ENCODE measurements at regions not wholly inside any gene's neighbourhood (a gene's known extent, or its start where the extent isn't known, plus 50 kb on each side); places are given as distances from the start of the nearest gene placed in this dataset.

DNA sequence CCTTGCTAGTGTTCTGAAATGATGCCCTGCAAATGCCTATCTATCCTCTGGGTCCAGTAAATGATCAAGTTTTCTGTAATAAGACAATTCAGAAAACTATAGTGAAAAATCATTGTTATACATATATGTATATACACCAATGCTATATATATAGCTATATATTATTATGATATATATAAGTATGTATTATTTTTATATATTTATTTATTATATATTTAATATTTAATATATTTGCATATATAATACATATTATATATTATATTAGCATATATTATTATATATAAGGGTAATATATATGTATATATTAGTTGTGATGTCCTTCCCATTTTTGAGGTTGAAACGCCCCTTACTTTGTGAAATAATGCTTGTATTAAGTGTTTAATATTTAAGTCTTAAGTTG, 181.4 kb upstream of the CACNA2D1 start (continued):
- TF ChIP-seq ZNF292 (tag by site-specific recombination; IDR thresholded peaks at IDR 0.05; ENCODE audit: borderline replicate concordance, low read depth) (no peak), ZNF580 (tag by site-specific recombination; IDR thresholded peaks at IDR 0.05) (no peak), ZNF514 (tag by site-specific recombination; IDR thresholded peaks at IDR 0.05) (no peak)

DNA sequence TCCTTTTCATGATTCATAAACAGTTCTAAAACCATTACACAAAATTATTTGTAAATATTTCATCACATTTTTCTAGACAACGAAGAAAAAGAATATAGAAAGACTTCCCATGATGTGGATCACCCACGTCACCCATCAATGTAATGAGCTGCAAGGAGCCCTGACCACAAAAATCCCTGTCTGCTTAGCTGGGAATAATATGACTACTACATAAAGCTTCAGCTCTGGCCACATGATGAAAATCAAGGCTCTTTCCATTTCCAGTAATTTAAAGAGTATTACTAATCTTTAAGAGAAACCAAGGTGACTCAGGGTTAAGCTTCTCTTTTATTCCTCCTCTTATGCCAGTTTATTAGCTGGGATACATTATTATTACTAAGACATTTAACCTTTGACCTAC, 180.8 kb upstream of the CACNA2D1 start:
- no peak overlapping the region for H3K4me3 ChIP-seq (ENCODE audit: low read depth, low read length)
- no peaks in the 10 kb centered on the region for H3K36me3 ChIP-seq (ENCODE audit: control insufficient read depth in 2 of 2, insufficient read depth in 1 of 2, low read length in 2 of 2)
- no peaks in the 10 kb centered on the region for H3K9me3 ChIP-seq (ENCODE audit: control insufficient read depth, insufficient read depth, low read depth, low read length)
- POLR2A ChIA-PET = no interaction called here
- no peak for TF ChIP-seq SETDB1 (IDR thresholded peaks at IDR 0.05; ENCODE audit: insufficient read length, low read length)
- TF ChIP-seq ZNF157 (tag by site-specific recombination; IDR thresholded peaks at IDR 0.05) = no peak
- no peak for TF ChIP-seq KLF1 (tag by site-specific recombination; IDR thresholded peaks at IDR 0.05)
- no peak for TF ChIP-seq IKZF3 (tag by site-specific recombination; IDR thresholded peaks at IDR 0.05)
- no peak for TF ChIP-seq ZNF175 (tag by site-specific recombination; IDR thresholded peaks at IDR 0.05)
- no peak for TF ChIP-seq GLIS2 (tag by site-specific recombination; IDR thresholded peaks at IDR 0.05)
- TF ChIP-seq ZNF416 (tag by site-specific recombination; IDR thresholded peaks at IDR 0.05) = no peak
- TF ChIP-seq ZNF184 (tag by site-specific recombination; IDR thresholded peaks at IDR 0.05) = no peak
- no peak for TF ChIP-seq ZNF394 (tag by site-specific recombination; IDR thresholded peaks at IDR 0.05; ENCODE audit: borderline replicate concordance)
- no peak for TF ChIP-seq GLI4 (tag by site-specific recombination; IDR thresholded peaks at IDR 0.05)
- H3K4me1 ChIP-seq (ENCODE audit: control insufficient read depth, insufficient read depth, low read length) = no peaks in the 10 kb centered on the region
- CTCF ChIA-PET = interaction anchor here (0.6 kb wide), 2 partner anchors 10 to 579 kb away, joined by 4 read pairs; no protein-coding TSS in a partner anchor
- H3K27ac ChIP-seq (ENCODE audit: extremely low read depth, low read depth, low read length) = no peak overlapping the region

DNA sequence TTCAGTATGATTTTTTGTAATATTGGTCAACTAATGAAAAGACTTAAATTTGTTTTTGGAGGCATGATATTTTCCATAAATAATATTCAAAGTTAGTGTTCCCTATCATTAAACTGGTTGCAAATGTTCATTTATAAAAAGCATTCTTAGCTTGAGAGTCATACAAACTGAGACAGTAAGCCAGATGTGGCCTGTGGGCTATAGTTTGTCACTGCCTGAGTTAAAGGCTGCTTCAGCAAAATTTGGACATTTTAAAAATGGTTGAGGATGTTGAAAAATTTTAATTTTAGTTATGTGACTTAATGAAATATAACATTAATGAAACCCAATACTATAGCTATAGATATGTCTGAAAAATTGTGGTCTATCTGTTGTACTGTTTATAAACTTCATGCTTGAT, 180.2 kb upstream of the CACNA2D1 start:
- H3K36me3 ChIP-seq (ENCODE audit: control insufficient read depth in 2 of 2, insufficient read depth in 1 of 2, low read length in 2 of 2) = no peaks in the 10 kb centered on the region
- ChIA-PET CTCF (interaction anchor here (0.6 kb wide), 1 partner anchor 579 kb away, joined by 4 read pairs; no protein-coding TSS in a partner anchor), POLR2A (no interaction called here)
- H3K27ac ChIP-seq (ENCODE audit: extremely low read depth, low read depth, low read length) = no peak overlapping the region
- H3K4me3 ChIP-seq (ENCODE audit: low read depth, low read length) = no peak overlapping the region
- TF ChIP-seq ZNF266 (tag by site-specific recombination; IDR thresholded peaks at IDR 0.05; ENCODE audit: low read depth) (no peak), ZBTB8A (tag by site-specific recombination; IDR thresholded peaks at IDR 0.05) (no peak), OVOL3 (tag by site-specific recombination; IDR thresholded peaks at IDR 0.05) (no peak), ZNF280C (tag by site-specific recombination; IDR thresholded peaks at IDR 0.05) (no peak), ZBTB17 (tag by site-specific recombination; IDR thresholded peaks at IDR 0.05) (no peak), ZNF148 (tag by site-specific recombination; IDR thresholded peaks at IDR 0.05; ENCODE audit: borderline replicate concordance) (no peak)
- no peaks in the 10 kb centered on the region for H3K9me3 ChIP-seq (ENCODE audit: control insufficient read depth, insufficient read depth, low read depth, low read length)
- no peaks in the 10 kb centered on the region for H3K4me1 ChIP-seq (ENCODE audit: control insufficient read depth, insufficient read depth, low read length)

Measured in HEK293 (cell line).